ENCODE measurements at regions not wholly inside any gene's neighbourhood (a gene's known extent, or its start where the extent isn't known, plus 50 kb on each side); places are given as distances from the start of the nearest gene placed in this dataset.

DNA sequence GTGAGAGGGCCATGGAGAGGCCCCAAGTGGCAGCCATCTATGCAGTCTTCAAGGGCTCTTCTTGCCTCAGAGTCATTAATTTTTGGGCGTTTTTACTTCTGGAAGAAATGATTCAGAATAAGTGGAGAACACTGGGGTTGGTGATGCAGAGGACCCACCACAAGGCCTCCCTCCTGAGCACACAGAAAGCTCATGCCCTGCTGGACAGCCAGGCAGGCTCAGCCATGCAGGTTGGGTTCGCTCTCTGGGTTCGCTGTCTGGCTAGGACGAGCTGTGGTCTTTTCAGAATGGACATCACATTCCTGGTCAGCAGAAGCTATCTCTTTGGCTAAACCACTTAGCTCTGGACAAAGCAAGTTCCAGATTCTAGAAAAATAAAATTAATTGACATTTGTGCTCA, 480.8 kb downstream of the RPS24 start:
- H3K27ac Mint-ChIP-seq = no peak overlapping the region

DNA sequence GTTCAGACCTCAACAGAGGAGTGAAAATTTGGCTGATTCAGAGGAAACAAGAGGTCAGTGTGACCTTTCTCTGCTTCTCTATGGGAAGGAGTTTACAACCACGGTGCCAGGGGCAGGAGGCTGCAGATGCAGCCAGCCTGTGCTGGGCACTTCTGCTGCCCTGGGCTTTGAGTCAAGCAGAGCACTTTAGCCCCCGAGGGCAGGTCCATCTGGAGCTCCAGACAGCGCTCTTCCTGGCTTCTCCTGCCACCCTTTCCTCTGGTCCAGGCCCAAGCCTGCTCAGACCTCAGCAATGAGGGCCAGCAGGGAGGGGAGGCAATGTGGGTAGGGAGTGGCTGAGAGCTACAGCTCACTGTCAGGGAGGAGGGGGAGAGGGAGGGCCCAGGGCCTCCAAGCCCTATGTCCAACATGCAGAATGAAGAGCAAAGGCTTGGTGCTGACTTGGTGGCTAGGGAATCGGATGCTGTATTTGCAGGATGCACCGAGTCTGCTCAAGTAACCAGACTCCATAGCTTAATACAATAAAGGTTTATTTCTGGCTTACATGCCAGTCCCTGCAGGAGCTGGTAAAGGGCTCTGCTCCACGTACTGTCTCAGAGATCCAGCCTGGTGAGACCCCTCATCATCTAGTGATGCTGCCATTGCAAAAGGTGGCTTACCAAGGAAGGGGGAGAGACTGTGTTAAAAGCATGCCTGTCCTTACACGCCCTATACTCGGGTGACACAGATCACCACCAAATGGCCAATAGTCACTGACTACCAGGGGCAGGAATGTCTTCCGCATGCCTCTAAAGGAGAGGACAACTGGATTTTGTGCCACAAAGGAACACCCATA, 481.6 kb downstream of the RPS24 start:
- DNase-seq (no peak), ATAC-seq (no peak)
- H3K27ac Mint-ChIP-seq = no peak overlapping the region
- peaks cover 1% of the 10 kb centered on the region for H3K27me3 Mint-ChIP-seq
- H3K4me1 Mint-ChIP-seq = no peaks in the 10 kb centered on the region
- no peaks in the 10 kb centered on the region for H3K9me3 Mint-ChIP-seq
- H3K4me3 Mint-ChIP-seq = no peak overlapping the region
- H3K36me3 Mint-ChIP-seq (ENCODE audit: low read depth) = no peaks in the 10 kb centered on the region

More for the DNA sequence above, 480.8 kb downstream of the RPS24 start:
- Mint-ChIP-seq H3K4me3 (no peak overlapping the region), H3K36me3 (ENCODE audit: low read depth) (no peaks in the 10 kb centered on the region), H3K9me3 (no peaks in the 10 kb centered on the region), H3K27me3 (peaks cover 2% of the 10 kb centered on the region), H3K4me1 (no peaks in the 10 kb centered on the region)
- no peak for ATAC-seq
- DNase-seq = no peak

DNA sequence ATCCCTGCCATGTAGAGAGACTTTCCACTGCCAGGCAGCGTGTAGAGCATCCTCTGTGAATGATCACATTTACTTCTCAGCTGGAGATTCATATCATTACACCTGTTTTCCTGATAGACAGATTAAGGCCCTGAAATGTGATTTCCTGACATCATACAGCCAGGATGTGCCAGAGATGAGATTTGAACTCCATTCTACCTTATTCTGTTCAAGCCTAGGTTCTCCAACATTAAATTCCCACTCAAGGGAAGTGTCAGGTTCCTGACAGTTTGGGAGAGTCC, 482.1 kb downstream of the RPS24 start:
- DNase-seq (no peak), ATAC-seq (no peak)
- no peak overlapping the region for H3K4me3 Mint-ChIP-seq
- no peaks in the 10 kb centered on the region for H3K36me3 Mint-ChIP-seq (ENCODE audit: low read depth)
- no peaks in the 10 kb centered on the region for H3K4me1 Mint-ChIP-seq
- H3K27ac Mint-ChIP-seq = no peak overlapping the region
- H3K9me3 Mint-ChIP-seq = no peaks in the 10 kb centered on the region
- H3K27me3 Mint-ChIP-seq = no peaks in the 10 kb centered on the region

DNA sequence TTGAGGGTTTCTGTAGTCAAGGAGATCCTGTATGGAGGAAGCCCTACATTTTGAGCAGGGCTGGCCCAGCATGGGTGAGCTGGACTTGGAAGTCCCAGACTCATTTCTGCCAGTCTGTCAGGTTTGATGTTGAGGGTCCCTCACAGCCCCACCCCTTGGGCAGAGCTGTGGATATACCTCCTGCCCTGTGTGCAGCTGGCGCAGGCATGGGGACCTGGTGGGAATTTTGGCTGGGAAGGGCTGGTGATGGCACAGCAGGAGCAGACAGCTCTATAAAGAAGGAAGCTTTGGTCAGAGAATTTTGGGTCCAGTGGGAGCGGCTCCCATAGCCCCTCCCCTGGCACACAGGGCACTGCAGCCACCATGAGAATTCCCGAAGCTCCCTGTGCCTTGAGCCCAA, 482.6 kb downstream of the RPS24 start:
- Mint-ChIP-seq H3K4me3 (no peak overlapping the region), H3K27me3 (no peaks in the 10 kb centered on the region), H3K9me3 (no peaks in the 10 kb centered on the region), H3K4me1 (peaks cover 3% of the 10 kb centered on the region), H3K27ac (no peak overlapping the region), H3K36me3 (ENCODE audit: low read depth) (no peaks in the 10 kb centered on the region)
- no peak for ATAC-seq
- no peak for DNase-seq

DNA sequence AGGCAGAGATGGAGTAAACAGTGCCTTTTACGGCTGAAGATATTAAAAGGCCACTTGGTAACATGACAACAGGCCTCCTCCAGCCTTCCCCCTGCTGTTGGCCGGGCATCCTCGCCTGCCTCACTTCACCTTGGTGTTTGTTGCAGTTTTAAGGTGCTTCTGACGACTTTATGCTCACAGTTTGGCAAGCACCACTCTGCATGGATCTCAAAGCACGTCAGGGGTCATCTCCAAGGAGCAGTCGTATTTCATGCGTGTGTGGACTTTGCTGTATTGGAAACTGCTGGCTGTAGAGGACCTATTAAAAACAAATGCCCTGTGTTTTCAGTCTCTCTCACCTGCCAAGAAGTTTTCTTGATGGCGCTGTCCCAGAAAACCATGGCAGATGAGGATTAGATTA, 483.1 kb downstream of the RPS24 start:
- no peak for DNase-seq
- no peaks in the 10 kb centered on the region for H3K27me3 Mint-ChIP-seq
- peaks cover 3% of the 10 kb centered on the region for H3K4me1 Mint-ChIP-seq
- no peak overlapping the region for H3K27ac Mint-ChIP-seq
- no peak for ATAC-seq
- H3K36me3 Mint-ChIP-seq (ENCODE audit: low read depth) = no peaks in the 10 kb centered on the region
- H3K9me3 Mint-ChIP-seq = no peaks in the 10 kb centered on the region
- no peak overlapping the region for H3K4me3 Mint-ChIP-seq

DNA sequence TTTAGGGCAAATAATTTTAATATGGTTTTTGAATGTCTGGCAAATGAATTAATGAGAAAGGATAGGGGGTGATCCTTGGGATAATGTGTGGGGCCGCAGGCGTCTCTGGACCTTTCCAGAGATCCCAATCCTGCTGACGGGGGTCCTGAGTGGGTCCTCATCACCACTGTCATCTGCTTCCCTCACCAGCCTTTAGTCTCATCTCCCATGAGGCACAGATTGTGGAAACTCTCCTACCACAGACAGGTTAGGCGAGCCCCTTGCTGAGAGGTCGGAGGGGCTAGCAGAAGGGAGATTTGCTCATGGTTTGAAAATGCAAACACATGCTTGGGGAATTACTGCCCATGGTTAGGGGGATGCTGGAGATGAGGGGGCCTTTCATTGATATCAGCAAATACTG, 484.6 kb downstream of the RPS24 start:
- no peak for DNase-seq
- Mint-ChIP-seq H3K36me3 (ENCODE audit: low read depth) (no peaks in the 10 kb centered on the region), H3K4me3 (no peak overlapping the region), H3K4me1 (peaks cover 3% of the 10 kb centered on the region), H3K27ac (no peak overlapping the region), H3K27me3 (no peaks in the 10 kb centered on the region), H3K9me3 (no peaks in the 10 kb centered on the region)
- no peak for ATAC-seq

DNA sequence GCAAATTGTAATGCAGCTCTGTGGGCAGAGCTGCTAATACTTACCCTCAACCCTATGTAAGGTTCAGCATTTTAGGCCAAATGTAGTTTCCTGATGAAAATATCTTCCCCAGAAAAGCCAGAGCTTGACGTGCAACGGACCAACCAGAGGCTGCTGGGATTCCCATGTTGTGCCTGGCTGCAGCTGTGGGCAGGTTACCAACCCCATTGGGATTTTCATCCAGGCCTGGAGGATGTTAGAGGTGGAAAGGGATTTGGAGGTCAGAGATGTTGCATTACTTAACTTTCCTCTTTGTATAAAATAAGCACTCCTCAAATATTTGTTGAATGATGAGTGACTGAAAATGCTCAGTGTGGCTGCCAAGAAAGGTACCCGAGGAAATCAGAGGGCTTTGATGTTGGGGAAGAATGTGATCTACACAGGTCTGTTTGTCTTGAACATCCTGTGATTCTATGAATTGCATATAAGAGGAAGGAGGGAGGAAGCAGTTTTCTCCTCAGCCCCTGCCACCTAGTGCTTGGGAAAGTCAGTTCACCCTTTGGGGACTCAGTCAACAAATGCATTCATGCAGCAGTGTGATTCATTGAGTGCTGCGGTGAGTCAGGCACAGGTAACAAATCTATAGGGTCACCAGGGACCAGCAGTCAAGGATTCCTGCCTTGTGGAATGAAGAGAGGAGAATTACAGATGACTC, 487.2 kb downstream of the RPS24 start:
- Mint-ChIP-seq H3K27me3 (no peaks in the 10 kb centered on the region), H3K4me1 (peaks cover 3% of the 10 kb centered on the region), H3K27ac (no peak overlapping the region), H3K4me3 (no peak overlapping the region), H3K9me3 (no peaks in the 10 kb centered on the region), H3K36me3 (ENCODE audit: low read depth) (no peaks in the 10 kb centered on the region)
- DNase-seq (no peak), ATAC-seq (peak; percentile 66)

DNA sequence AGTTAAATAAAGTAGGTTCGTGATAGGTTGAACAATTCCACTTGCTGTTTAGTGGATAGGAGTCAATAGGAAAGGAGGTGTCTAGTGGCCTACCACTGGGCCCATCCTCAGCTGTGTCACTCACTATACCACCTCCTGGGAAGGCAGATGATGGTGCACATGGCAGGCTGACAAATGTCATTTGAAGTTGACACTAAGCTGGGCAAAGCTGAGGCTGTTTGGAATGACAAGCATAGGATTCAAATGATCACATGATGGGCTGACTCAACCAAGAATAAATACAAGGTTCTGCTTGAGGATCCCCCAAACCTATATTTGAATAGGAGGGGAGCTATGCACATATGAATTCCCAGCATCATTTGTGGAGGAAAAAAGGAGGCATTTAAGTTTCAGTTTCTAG, 489.8 kb downstream of the RPS24 start:
- no peaks in the 10 kb centered on the region for H3K36me3 Mint-ChIP-seq (ENCODE audit: low read depth)
- H3K4me3 Mint-ChIP-seq = no peak overlapping the region
- H3K9me3 Mint-ChIP-seq = no peaks in the 10 kb centered on the region
- no peak for DNase-seq
- ATAC-seq = no peak
- H3K27me3 Mint-ChIP-seq = no peaks in the 10 kb centered on the region
- no peak overlapping the region for H3K27ac Mint-ChIP-seq
- H3K4me1 Mint-ChIP-seq = peaks cover 3% of the 10 kb centered on the region

DNA sequence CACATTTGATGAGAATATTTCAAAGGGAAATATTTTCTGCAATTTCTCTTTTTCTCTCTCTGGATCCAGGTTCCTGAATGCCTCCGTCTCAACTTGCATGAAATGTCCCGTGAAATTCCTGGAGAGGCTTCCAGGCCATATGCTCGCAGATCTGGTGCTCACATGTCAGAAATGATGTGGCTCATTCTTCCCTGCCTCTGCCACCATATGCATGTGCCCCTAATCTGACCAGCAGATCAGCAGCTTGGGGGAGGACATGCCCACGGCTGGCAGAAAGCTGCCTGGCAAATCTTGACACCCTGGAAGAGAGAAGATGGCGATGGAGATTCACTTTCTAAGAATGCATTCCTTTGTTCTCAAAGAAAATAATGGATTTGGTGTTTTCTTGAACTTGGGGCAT, 490.7 kb downstream of the RPS24 start:
- H3K27me3 Mint-ChIP-seq = no peaks in the 10 kb centered on the region
- no peak for DNase-seq
- H3K27ac Mint-ChIP-seq = no peak overlapping the region
- H3K4me3 Mint-ChIP-seq = no peak overlapping the region
- ATAC-seq = no peak
- H3K9me3 Mint-ChIP-seq = no peaks in the 10 kb centered on the region
- peaks cover 3% of the 10 kb centered on the region for H3K4me1 Mint-ChIP-seq
- H3K36me3 Mint-ChIP-seq (ENCODE audit: low read depth) = no peaks in the 10 kb centered on the region

DNA sequence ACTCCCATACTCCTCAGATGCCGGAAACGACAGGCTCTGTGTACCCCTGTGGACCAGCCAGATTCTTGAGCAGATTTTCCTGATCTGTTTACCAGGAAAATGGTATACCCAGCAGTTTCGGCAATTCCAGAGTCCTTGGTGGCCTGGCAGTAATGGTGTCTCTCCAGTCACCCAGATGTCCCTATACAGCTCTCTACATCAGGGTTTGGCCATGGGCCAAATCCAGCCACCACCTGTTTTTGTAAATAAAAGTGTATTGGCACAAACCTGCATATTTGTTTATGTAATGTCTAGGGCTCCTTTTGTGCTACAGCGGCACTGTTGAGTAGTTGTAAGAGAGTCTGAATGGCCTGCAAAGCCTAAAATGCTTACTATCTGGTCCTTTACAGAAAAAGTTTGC, 491.3 kb downstream of the RPS24 start:
- no peak for ATAC-seq
- Mint-ChIP-seq H3K9me3 (no peaks in the 10 kb centered on the region), H3K27ac (no peak overlapping the region), H3K4me1 (peaks cover 3% of the 10 kb centered on the region), H3K27me3 (no peaks in the 10 kb centered on the region), H3K4me3 (no peak overlapping the region), H3K36me3 (ENCODE audit: low read depth) (no peaks in the 10 kb centered on the region)
- DNase-seq = no peak

DNA sequence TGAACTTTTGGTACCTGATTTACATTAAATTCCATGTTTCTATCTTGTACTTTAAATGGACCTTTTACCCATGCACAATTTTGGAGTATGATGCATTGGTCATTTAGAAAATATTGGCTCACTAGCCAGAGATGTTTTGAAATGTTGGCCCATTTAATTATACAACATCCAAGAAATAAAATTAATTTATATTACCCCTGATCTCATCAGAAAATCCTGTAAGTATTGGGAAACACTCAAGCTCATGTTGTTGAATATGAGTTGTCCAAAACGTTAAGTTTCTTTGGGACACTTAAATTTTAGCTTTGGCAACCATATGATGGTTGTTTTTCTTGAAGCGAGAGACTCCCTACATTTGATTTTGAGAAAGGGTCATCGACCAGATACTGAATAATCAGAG, 492.7 kb downstream of the RPS24 start:
- ATAC-seq = no peak
- no peaks in the 10 kb centered on the region for H3K36me3 Mint-ChIP-seq (ENCODE audit: low read depth)
- no peak overlapping the region for H3K4me3 Mint-ChIP-seq
- H3K9me3 Mint-ChIP-seq = no peaks in the 10 kb centered on the region
- H3K27ac Mint-ChIP-seq = no peak overlapping the region
- DNase-seq = no peak
- no peaks in the 10 kb centered on the region for H3K27me3 Mint-ChIP-seq
- H3K4me1 Mint-ChIP-seq = no peaks in the 10 kb centered on the region

DNA sequence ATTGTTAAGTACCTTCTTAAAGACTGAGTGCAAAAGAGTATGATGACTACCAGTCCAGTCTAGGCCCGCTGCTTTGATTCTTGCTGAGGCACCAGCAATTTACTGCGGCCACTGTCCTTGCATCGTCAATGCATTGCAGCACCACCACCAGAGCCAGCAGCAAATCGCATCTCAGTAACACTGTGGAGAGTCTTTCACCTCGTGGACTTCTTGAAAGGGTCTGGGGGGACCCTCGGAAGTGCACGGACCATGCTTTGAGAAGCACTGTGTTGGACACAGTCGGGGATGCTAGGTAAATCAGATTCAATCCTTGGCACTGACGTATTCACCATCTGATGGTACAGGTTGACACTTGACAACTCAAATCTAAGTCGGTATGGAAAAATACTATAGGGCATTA, 493.6 kb downstream of the RPS24 start:
- H3K4me1 Mint-ChIP-seq = no peaks in the 10 kb centered on the region
- no peaks in the 10 kb centered on the region for H3K27me3 Mint-ChIP-seq
- no peaks in the 10 kb centered on the region for H3K36me3 Mint-ChIP-seq (ENCODE audit: low read depth)
- no peak overlapping the region for H3K27ac Mint-ChIP-seq
- H3K9me3 Mint-ChIP-seq = no peaks in the 10 kb centered on the region
- ATAC-seq (no peak), DNase-seq (no peak)
- H3K4me3 Mint-ChIP-seq = no peak overlapping the region

DNA sequence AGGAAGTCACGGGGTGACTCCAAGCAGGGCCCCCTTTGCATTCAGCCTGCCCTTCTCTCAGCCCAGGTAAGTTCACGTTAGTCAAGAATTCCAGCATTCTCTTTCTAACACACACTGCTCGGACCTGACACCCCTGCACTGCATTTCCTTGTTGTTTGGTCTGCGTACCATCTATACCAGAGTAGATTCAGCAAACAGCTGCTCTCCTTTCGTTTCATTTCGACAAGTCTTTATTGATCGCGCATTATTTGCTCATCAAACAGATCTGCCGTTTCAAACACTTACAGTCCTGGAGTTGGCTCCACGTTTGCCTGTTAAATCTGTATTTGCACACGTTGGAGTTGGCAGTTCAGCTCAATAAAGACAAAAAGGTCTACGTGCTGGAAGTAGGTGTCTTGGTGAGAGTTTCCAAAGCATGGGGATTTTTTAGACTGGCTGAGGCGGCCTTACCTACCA, 495.1 kb downstream of the RPS24 start:
- Mint-ChIP-seq H3K27ac (no peak overlapping the region), H3K9me3 (no peaks in the 10 kb centered on the region), H3K4me3 (no peak overlapping the region), H3K27me3 (no peaks in the 10 kb centered on the region), H3K4me1 (no peaks in the 10 kb centered on the region), H3K36me3 (ENCODE audit: low read depth) (no peaks in the 10 kb centered on the region)
- no peak for ATAC-seq
- no peak for DNase-seq

DNA sequence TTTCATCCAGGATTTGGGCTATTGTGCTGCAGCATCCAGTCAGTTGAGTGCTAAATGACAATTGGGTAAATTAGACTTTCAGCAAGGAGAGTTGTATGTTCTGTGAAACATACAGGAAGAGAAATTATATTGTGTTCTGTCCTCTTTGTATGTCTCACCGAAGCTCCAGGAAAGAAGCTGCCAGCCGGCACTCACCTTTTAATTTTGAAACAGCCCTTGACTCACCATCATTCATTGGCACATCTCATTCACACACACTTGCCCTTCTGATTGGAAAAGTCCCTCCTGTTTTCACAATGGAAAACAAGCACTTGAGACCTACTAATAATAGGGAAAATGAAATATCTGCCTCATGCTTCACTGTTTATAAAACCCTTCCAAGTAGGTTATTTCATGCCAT, 495.6 kb downstream of the RPS24 start:
- H3K9me3 Mint-ChIP-seq = no peaks in the 10 kb centered on the region
- no peak overlapping the region for H3K27ac Mint-ChIP-seq
- DNase-seq (no peak), ATAC-seq (no peak)
- no peaks in the 10 kb centered on the region for H3K36me3 Mint-ChIP-seq (ENCODE audit: low read depth)
- no peak overlapping the region for H3K4me3 Mint-ChIP-seq
- no peaks in the 10 kb centered on the region for H3K27me3 Mint-ChIP-seq
- no peaks in the 10 kb centered on the region for H3K4me1 Mint-ChIP-seq

DNA sequence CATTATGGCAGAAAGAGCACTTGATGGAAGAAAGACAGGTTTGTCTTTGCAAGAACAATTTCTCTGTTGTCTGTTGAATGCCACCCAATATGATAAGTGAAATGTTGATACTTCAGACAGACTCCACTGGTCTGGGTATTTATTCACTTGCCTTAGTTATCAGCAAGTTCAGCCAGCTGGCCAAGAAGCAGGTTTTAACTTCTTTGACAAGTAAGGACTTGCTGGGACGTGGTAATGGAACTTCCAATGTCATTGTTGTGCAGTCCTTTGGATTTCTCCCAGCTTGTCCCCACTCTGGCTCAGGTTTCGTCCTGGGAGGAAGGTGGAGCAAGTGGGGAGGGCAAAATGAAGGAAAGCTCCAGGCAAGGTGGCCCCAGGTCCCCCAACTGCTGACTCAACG, 497.4 kb downstream of the RPS24 start:
- DNase-seq = no peak
- ATAC-seq = no peak
- Mint-ChIP-seq H3K4me1 (no peaks in the 10 kb centered on the region), H3K9me3 (no peaks in the 10 kb centered on the region), H3K27me3 (no peaks in the 10 kb centered on the region), H3K4me3 (no peak overlapping the region), H3K36me3 (ENCODE audit: low read depth) (no peaks in the 10 kb centered on the region), H3K27ac (no peak overlapping the region)

Measured in activated naive CD8-positive, alpha-beta T cell treated with anti-CD3 and anti-CD28 coated beads, Interleukin-2, amount 50 U/mL, for 24 hours (primary cell).